Fibroblast of mammary gland (primary cell): ENCODE measurements at regions not wholly inside any gene's neighbourhood (a gene's known extent, or its start where the extent isn't known, plus 50 kb on each side); places are given as distances from the start of the nearest gene placed in this dataset.

Source experiments
- DNase-seq: peaks from one replicate; pipeline ENCODE4 v3.0.0-alpha.2; 2010; ENCODE audit warnings: low read depth
- H3K4me3 ChIP-seq: 2 replicates; pipeline ENCODE4 v1.5.1; 2011; ENCODE audit warnings: low read depth, mild to moderate bottlenecking, low read length, moderate library complexity; ENCODE audit not compliant: control insufficient read depth
- CTCF ChIP-seq: conservative IDR thresholded peaks from 2 replicates; pipeline ENCODE4 v1.5.1; 2011; ENCODE audit warnings: low read depth, low read length, inconsistent platforms; ENCODE audit not compliant: control insufficient read depth, insufficient read depth

GRCh38 chr22:49617264-49617663 lies 210.4 kb downstream of the BRD1 start:
- no peak for TF ChIP-seq CTCF
- H3K4me3 ChIP-seq: no peak overlapping the region

GRCh38 chr22:49616356-49617231 lies 211.1 kb downstream of the BRD1 start:
- H3K4me3 ChIP-seq: no peak overlapping the region
- no peak for DNase-seq
- TF ChIP-seq CTCF: no peak

More at GRCh38 chr22:49617264-49617663, 210.4 kb downstream of the BRD1 start:
- no peak for DNase-seq

- no peak for TF ChIP-seq CTCF
- no peak for DNase-seq
- H3K4me3 ChIP-seq: no peak overlapping the region
These were observed 212.4 kb downstream of the BRD1 start for GRCh38 chr22:49614966-49615965.

- no peak for TF ChIP-seq CTCF
- no peak for DNase-seq
These were observed 214.0 kb downstream of the BRD1 start for GRCh38 chr22:49613511-49614270.

GRCh38 chr22:49613108-49613507 lies 214.6 kb downstream of the BRD1 start:
- H3K4me3 ChIP-seq: no peak overlapping the region
- no peak for DNase-seq
- no peak for TF ChIP-seq CTCF

More at GRCh38 chr22:49613511-49614270, 214.0 kb downstream of the BRD1 start:
- no peak overlapping the region for H3K4me3 ChIP-seq
